GM12865 (cell line): ENCODE measurements at regions not wholly inside any gene's neighbourhood (a gene's known extent, or its start where the extent isn't known, plus 50 kb on each side); places are given as distances from the start of the nearest gene placed in this dataset.
A peak's percentile ranks its signal among the peaks of the same experiment; 100 is the strongest.

Experiments used
- DNase-seq: peaks from one replicate; pipeline ENCODE4 v3.0.0; 2010; ENCODE audit warnings: low read depth
- H3K4me3 ChIP-seq: 2 replicates; pipeline ENCODE4 v1.5.1; 2011; ENCODE audit warnings: mild to moderate bottlenecking, low read depth, low read length, control low read depth
- TF ChIP-seq, protein P1 (sequence below): IDR thresholded peaks from 2 replicates; pipeline ENCODE4 v1.5.1; 2011; ENCODE audit warnings: low read length, control low read depth, low read depth, inconsistent platforms; ENCODE audit not compliant: insufficient read depth; ENCODE audit errors: missing control alignments

- TF ChIP-seq, protein P1, sequence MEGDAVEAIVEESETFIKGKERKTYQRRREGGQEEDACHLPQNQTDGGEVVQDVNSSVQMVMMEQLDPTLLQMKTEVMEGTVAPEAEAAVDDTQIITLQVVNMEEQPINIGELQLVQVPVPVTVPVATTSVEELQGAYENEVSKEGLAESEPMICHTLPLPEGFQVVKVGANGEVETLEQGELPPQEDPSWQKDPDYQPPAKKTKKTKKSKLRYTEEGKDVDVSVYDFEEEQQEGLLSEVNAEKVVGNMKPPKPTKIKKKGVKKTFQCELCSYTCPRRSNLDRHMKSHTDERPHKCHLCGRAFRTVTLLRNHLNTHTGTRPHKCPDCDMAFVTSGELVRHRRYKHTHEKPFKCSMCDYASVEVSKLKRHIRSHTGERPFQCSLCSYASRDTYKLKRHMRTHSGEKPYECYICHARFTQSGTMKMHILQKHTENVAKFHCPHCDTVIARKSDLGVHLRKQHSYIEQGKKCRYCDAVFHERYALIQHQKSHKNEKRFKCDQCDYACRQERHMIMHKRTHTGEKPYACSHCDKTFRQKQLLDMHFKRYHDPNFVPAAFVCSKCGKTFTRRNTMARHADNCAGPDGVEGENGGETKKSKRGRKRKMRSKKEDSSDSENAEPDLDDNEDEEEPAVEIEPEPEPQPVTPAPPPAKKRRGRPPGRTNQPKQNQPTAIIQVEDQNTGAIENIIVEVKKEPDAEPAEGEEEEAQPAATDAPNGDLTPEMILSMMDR: no peak
- peak; percentile 10 for DNase-seq
- no peak overlapping the region for H3K4me3 ChIP-seq
These were observed 286.3 kb upstream of the AGA start for GRCh38 chr4:177728361-177729152.

DNA sequence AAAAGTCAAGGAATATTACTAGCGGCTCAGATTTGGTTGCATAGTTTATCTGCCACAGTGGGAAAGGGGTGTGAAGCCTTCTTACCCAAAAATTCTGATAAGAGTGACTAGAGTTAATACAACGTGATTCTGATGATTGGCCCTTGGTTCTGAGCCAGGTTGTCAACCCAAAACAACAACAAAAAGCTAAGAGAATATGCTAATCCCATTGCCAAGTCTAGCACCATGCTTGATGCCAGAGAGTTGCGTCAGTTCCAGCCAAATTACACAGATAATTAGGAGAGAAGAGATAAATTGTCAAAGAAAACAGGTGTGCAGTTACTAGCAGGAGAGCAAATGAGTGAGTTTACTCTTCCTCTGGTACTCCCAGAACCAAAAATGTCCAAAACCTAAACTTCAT lies 287.4 kb upstream of the AGA start:
- TF ChIP-seq, protein P1: no peak
- DNase-seq: no peak
- H3K4me3 ChIP-seq: no peak overlapping the region

DNA sequence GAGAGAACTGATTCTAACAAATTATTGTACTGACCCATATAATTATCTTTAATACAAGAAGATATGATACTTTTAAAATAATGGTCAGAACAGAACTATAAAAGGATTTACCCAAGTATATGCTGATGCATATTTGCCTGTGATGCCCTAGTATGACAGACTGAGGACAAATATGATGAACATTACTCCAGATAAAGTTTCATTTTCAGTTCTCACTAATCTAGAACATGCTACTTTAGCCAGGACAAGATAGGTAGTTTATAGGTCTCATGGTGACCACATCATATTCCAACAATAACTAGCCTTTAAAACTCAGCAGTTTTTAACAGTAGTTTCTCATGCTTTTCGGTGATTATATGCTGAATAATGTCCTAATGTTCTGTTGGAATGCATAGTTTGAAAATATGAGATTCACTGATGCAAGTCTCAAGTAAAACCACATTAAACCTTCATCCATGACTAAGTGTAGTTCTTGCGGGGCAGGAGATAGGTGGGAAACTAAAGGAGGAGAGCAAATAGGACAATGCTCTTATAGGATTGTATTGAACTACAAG lies 295.2 kb upstream of the AGA start:
- no peak overlapping the region for H3K4me3 ChIP-seq
- no peak for DNase-seq
- TF ChIP-seq, protein P1: no peak

DNA sequence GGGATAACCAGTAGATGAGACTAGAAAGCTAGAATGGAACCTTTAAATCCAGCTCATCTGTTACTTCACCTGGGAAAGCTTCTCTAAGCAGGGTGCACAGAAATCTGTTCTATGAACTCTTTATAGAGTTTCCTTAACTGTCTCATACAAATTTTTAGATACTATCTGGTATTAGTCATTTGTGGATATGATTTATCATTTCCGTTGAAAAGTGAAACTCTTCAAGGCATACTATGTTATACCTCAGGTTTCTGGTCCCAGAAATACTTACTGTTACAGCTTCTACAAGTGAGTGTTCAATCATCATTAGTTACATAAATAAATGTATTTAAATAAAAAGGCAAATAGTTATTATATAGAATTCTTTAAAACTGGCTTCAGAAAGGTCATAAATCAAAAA lies 298.3 kb upstream of the AGA start:
- no peak overlapping the region for H3K4me3 ChIP-seq
- peak; percentile 22 for DNase-seq
- TF ChIP-seq, protein P1: no peak

DNA sequence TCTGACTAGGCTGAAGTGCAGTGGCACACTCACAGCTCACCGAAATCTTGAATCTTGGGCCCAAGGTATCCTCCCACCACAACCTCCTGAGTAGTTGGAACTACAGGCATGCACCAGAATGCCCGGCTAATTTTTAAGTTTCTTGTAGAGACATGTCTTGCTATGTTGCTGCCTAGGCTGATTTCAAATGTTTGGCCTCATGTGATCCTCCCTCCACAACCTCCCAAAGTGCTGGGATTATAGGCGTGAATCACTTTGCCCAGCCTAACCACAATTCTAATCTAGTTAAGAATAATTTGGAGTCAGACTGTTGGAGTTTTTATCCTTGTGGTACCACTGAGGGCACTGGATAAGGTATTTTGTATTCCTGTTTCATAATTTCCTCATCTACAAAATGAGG lies 317.5 kb upstream of the AGA start:
- H3K4me3 ChIP-seq: no peak overlapping the region
- no peak for DNase-seq
- TF ChIP-seq, protein P1: no peak

DNA sequence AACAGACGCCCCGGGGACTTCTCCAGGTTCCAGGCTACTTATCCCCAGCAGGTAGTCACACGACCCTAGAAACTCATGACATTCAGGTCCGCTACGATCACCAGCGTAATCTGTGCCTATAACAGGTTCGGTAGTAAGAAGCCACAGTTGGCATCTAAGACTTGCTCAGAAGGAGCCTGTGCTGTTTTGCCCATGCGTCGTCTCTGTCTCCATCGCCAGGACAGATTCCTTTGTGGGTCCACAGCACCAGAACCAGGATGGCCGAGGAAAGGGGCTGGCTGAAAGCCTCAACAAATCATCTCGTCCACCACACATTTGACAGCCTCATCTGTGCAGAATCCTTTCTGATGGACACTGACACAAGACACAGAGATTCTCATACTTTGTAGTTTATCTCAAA lies 319.5 kb upstream of the AGA start:
- H3K4me3 ChIP-seq: no peak overlapping the region
- TF ChIP-seq, protein P1: no peak
- DNase-seq: no peak
